Fibroblast of the aortic adventitia (primary cell): ENCODE measurements at regions not wholly inside any gene's neighbourhood (a gene's known extent, or its start where the extent isn't known, plus 50 kb on each side); places are given as distances from the start of the nearest gene placed in this dataset.

Experiments used
- DNase-seq: peaks from one replicate; pipeline ENCODE4 v3.0.0-alpha.2; 2010; ENCODE audit warnings: low read depth
- H3K4me3 ChIP-seq: 2 replicates; pipeline ENCODE4 v1.5.1; 2011; ENCODE audit warnings: low read depth, mild to moderate bottlenecking, control low read depth, low read length, moderate library complexity
- TF ChIP-seq, protein P1 (sequence below): IDR thresholded peaks from 2 replicates; pipeline ENCODE4 v1.5.1; 2011; ENCODE audit warnings: mild to moderate bottlenecking, low read length, control low read depth, inconsistent platforms; ENCODE audit not compliant: insufficient read depth

GRCh38 chr7:91628742-91629141, 251.8 kb downstream of the MTERF1 start:
- TF ChIP-seq, protein P1, sequence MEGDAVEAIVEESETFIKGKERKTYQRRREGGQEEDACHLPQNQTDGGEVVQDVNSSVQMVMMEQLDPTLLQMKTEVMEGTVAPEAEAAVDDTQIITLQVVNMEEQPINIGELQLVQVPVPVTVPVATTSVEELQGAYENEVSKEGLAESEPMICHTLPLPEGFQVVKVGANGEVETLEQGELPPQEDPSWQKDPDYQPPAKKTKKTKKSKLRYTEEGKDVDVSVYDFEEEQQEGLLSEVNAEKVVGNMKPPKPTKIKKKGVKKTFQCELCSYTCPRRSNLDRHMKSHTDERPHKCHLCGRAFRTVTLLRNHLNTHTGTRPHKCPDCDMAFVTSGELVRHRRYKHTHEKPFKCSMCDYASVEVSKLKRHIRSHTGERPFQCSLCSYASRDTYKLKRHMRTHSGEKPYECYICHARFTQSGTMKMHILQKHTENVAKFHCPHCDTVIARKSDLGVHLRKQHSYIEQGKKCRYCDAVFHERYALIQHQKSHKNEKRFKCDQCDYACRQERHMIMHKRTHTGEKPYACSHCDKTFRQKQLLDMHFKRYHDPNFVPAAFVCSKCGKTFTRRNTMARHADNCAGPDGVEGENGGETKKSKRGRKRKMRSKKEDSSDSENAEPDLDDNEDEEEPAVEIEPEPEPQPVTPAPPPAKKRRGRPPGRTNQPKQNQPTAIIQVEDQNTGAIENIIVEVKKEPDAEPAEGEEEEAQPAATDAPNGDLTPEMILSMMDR = no peak
- peak; percentile 28 for DNase-seq
- H3K4me3 ChIP-seq = no peak overlapping the region

DNA sequence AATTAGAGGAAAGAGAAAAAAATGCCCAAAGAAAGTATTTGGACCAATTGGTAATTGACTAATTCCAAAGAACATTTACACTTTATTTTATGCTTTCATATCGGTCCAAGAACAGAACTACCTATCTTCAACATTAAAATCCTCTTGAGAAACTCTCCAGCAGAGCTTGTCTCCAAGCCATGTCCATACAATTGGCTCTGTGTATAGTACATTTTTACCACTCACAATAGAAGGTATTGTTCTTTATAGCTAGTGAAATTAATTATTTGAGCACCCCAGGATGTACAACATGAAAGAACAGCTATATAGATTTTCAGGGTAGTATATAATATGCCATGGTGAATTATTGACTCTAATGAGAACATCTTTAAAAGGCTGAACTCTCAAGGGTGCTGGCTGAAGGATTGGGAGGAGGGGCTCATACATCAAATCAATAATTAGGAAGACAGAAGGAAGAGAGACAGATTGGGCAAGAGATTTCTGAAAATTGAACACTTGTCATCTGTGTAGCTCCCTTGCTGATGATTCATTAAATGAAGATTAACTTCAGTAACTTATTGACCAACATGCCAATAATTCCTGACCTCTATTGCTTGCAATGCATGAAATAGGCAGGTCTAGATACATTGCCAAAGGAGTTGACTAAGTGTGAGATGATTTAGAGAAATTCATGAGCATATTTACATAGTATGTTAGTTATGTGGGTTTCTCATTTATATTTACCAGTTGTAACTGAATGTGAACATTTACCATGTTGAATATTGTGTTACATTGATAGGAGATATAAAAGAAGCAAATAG, 249.7 kb downstream of the MTERF1 start:
- TF ChIP-seq, protein P1 = no peak
- H3K4me3 ChIP-seq = no peak overlapping the region
- DNase-seq = no peak

- TF ChIP-seq, protein P1 = no peak
- no peak for DNase-seq
- no peak overlapping the region for H3K4me3 ChIP-seq
Measured at GRCh38 chr7:91632234-91632940, 248.1 kb downstream of the MTERF1 start.

- no peak for DNase-seq
- no peak overlapping the region for H3K4me3 ChIP-seq
- TF ChIP-seq, protein P1 = no peak
Measured at GRCh38 chr7:91633013-91633441, 247.5 kb downstream of the MTERF1 start.

- no peak for DNase-seq
- no peak overlapping the region for H3K4me3 ChIP-seq
- TF ChIP-seq, protein P1 = no peak
Measured at GRCh38 chr7:91634485-91635177, 245.9 kb downstream of the MTERF1 start.

- peak; percentile 32 for DNase-seq
- no peak overlapping the region for H3K4me3 ChIP-seq
- TF ChIP-seq, protein P1 = peak; percentile 45
Measured at GRCh38 chr7:91636129-91636724, 244.3 kb downstream of the MTERF1 start.
